SK-N-MC (cell line): ENCODE measurements at regions not wholly inside any gene's neighbourhood (a gene's known extent, or its start where the extent isn't known, plus 50 kb on each side); places are given as distances from the start of the nearest gene placed in this dataset.

Experiments used
- DNase-seq: peaks from one replicate; pipeline ENCODE4 v3.0.0-alpha.2; 2011; ENCODE audit warnings: low read depth, low spot score
- H3K27ac ChIP-seq: fragments of 200-600 bp; sonication (generic); 2 replicates; pipeline ENCODE4 v1.5.1; 2016; ENCODE audit warnings: mixed run types
- H3K36me3 ChIP-seq: fragments of 200-600 bp; sonication (generic); 2 replicates; pipeline ENCODE4 v1.6.1; 2017; ENCODE audit warnings: antibody characterized with exemption, low read length, mixed read lengths; ENCODE audit not compliant: insufficient read depth
- H3K4me3 ChIP-seq: fragments of 200-600 bp; sonication (generic); 2 replicates; pipeline ENCODE4 v1.5.1; 2016
- H3K9ac ChIP-seq: fragments of 200-600 bp; sonication (generic); 2 replicates; pipeline ENCODE4 v1.8.0; 2017; ENCODE audit warnings: mixed run types, mixed read lengths; ENCODE audit not compliant: insufficient read length
- H3K9me3 ChIP-seq: fragments of 200-600 bp; sonication (generic); 2 replicates; pipeline ENCODE4 v1.6.1; 2017; ENCODE audit warnings: low read depth, mild to moderate bottlenecking, antibody characterized with exemption, low read length, moderate library complexity, mixed read lengths
- EZH2 ChIP-seq: fragments of 200-600 bp; sonication (generic); IDR thresholded peaks from one replicate; pipeline ENCODE4 v1.6.1; 2017; ENCODE audit warnings: antibody characterized with exemption
- FOXP2 ChIP-seq: optimal IDR thresholded peaks from 2 replicates; pipeline ENCODE3; 2011; ENCODE audit warnings: mild to moderate bottlenecking, moderate library complexity; ENCODE audit not compliant: insufficient read depth; ENCODE audit errors: extremely low read length, control extremely low read depth
- POLR2AphosphoS5 ChIP-seq: IDR thresholded peaks from 2 replicates; pipeline ENCODE4 v1.6.1; 2012; ENCODE audit warnings: mild to moderate bottlenecking, low read depth, low read length, borderline replicate concordance

DNA sequence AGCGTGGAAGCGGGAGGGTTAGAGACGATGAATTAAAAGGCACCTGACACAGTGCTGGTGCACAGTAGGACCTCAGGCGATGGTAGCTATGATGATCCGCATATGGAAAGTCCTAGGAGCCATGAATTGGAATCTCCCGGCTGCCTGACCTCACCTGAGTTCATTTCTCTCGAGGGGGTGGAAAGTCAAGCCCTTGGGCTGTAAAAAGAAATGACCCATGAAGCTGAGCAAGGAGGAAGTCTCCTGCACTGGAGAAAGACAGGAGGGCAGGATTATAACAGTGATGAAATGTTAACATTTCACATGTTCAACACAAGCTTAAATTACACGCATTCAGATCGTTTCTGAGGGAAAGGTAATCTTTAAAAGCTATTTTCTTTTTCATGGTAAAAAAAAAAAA lies 481.2 kb downstream of the MATN1 start:
- H3K27ac ChIP-seq = no peak overlapping the region
- no peaks in the 10 kb centered on the region for H3K9me3 ChIP-seq
- no peaks in the 10 kb centered on the region for H3K36me3 ChIP-seq
- no peak overlapping the region for H3K4me3 ChIP-seq
- no peak for DNase-seq
- no peak overlapping the region for H3K9ac ChIP-seq
- TF ChIP-seq EZH2 (no peak), POLR2AphosphoS5 (no peak), FOXP2 (no peak)

DNA sequence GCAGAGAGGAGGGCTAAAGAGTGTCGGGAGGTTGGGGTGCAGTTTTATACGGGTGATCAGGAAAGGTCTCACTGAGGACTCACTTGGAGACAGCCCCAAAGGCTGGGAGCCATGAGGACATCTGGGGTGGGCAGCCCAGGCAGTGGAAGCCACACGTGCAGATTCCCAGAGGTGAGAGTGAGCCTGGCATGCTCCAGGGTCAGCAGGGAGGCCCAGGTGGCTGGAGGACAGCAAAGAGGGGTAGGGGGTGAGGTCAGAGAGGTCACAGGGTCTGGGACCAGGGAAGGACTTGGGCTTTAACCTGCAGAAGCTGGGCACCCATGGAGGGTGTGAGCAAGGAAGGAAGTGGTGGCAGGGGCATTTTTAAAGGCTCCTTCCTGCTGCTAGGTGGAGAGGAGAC lies 481.7 kb downstream of the MATN1 start:
- no peak for TF ChIP-seq FOXP2
- TF ChIP-seq POLR2AphosphoS5 = no peak
- no peak for TF ChIP-seq EZH2
- H3K9ac ChIP-seq = no peak overlapping the region

DNA sequence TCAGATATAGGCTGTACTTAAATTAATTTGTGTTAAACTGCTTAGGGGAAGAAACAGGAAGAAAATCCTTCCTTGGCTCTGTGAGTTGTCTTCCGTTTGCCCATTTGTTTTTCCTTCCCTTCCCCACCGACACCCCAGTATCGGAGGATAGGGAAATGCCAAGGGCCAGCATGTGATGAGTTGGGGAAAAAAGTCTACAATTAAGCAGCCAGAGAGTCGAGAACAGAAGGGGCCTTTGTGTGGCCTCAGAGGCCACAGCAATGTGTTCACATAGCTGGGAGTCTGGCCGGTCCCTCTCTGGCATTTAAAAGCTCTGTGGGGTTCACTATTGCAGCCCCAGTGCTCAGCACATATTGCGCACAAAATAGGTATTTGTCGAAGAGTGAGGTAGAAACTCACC lies 489.3 kb downstream of the MATN1 start:
- H3K9ac ChIP-seq = no peak overlapping the region
- no peak overlapping the region for H3K4me3 ChIP-seq
- no peaks in the 10 kb centered on the region for H3K36me3 ChIP-seq
- TF ChIP-seq POLR2AphosphoS5 (no peak), EZH2 (no peak), FOXP2 (no peak)
- no peaks in the 10 kb centered on the region for H3K9me3 ChIP-seq
- no peak overlapping the region for H3K27ac ChIP-seq
- DNase-seq = no peak

More for the DNA sequence above, 481.7 kb downstream of the MATN1 start:
- Histone ChIP-seq H3K36me3 (no peaks in the 10 kb centered on the region), H3K9me3 (no peaks in the 10 kb centered on the region), H3K27ac (no peak overlapping the region), H3K4me3 (no peak overlapping the region)
- no peak for DNase-seq

DNA sequence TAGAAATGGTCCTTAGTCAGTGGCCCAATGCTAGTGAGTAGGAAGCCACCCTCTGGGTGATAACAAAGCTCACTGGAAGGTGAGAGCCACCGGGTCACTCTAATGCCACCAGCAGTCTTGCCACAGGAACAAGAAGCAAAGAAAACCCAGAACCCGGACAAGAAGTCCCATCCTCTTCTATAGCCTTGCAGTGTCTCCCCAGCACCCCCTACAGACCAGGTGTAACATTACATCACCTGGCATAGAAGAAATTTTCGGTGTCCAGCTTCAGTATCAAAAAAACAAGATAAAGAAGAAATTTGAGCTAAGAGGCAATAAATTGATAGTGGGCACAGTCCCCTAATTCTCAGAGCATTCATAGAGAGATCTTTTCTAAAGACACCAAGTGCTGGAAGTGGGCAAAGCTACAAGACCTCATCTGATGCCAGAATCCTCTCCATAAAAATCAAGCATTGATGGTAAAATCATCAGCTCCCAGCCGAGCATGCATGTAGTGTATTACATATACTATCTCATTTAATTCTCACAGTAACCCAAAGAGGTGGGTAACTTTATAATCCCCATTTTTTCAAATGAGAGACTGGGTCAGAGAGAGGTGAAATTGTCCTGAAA lies 491.0 kb downstream of the MATN1 start:
- Histone ChIP-seq H3K36me3 (no peaks in the 10 kb centered on the region), H3K9me3 (no peaks in the 10 kb centered on the region), H3K27ac (no peak overlapping the region), H3K4me3 (no peak overlapping the region), H3K9ac (no peak overlapping the region)
- TF ChIP-seq FOXP2 (no peak), POLR2AphosphoS5 (no peak), EZH2 (no peak)
- DNase-seq = no peak

DNA sequence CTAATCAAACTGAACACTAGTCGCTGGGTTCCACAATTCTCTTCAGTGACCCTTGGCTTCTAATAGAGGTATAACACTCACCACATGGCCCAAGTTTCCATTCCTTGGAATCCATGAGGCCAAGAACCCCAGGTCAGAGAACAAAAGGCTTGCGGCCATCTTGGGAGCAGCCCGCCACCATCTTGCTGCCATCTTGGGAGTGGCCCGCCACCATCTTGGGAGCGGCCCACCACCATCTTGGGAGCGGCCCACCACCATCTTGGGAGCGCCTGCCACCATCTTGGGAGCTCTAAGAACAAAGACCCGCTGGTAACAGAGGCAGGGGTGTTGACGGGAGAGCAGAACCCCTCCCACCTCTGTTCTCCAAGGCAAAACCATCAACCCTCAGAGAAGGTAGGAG lies 493.4 kb downstream of the MATN1 start:
- no peak overlapping the region for H3K9ac ChIP-seq

DNA sequence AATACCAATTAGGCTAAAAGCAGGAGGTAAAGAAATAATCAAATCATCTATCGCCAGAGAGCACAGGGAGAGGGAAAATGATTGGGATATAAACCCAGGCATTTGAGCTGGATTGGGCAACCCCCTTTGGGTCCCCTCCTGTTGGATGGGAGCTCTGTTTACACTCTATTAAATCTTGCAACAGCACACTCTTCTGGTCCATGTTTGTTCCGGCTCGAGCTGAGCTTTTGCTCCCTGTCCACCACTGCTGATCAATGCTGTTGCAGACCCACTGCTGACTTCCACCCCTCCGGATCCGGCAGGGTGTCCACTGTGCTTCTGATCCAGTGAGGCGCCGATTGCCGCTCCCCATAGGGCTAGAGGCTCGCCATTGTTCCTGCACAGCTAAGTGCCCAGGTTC lies 493.8 kb downstream of the MATN1 start:
- TF ChIP-seq FOXP2 (no peak), EZH2 (no peak), POLR2AphosphoS5 (no peak)

More for the DNA sequence above, 493.4 kb downstream of the MATN1 start:
- Histone ChIP-seq H3K36me3 (no peaks in the 10 kb centered on the region), H3K9me3 (no peaks in the 10 kb centered on the region), H3K27ac (no peak overlapping the region), H3K4me3 (no peak overlapping the region)
- no peak for DNase-seq
- TF ChIP-seq FOXP2 (no peak), POLR2AphosphoS5 (no peak), EZH2 (no peak)

DNA sequence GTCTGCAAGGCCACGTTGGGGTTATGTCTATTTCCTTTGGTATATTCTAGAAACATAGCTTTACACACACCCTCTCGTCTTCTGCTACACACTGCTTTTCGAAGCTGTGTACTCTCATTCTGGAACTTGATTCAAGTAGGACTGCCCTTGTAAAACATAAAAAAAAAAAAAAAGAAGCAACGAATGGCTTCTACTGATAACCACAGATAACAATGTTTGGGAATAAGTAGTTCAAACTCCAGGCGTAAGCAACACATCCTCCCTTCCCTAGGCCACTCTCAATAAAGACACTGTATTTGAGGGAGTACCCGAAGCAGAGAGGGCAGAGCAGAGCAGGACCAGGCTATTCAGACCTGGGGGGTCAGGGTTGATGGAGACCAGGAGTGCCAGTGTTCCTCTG lies 496.7 kb downstream of the MATN1 start:
- Histone ChIP-seq H3K9ac (no peak overlapping the region), H3K27ac (no peak overlapping the region), H3K4me3 (no peak overlapping the region), H3K9me3 (no peaks in the 10 kb centered on the region), H3K36me3 (no peaks in the 10 kb centered on the region)
- no peak for DNase-seq
- no peak for TF ChIP-seq POLR2AphosphoS5
- TF ChIP-seq EZH2 = no peak
- TF ChIP-seq FOXP2 = no peak

More for the DNA sequence above, 493.8 kb downstream of the MATN1 start:
- Histone ChIP-seq H3K9me3 (no peaks in the 10 kb centered on the region), H3K27ac (no peak overlapping the region), H3K9ac (no peak overlapping the region), H3K4me3 (no peak overlapping the region), H3K36me3 (no peaks in the 10 kb centered on the region)
- no peak for DNase-seq

DNA sequence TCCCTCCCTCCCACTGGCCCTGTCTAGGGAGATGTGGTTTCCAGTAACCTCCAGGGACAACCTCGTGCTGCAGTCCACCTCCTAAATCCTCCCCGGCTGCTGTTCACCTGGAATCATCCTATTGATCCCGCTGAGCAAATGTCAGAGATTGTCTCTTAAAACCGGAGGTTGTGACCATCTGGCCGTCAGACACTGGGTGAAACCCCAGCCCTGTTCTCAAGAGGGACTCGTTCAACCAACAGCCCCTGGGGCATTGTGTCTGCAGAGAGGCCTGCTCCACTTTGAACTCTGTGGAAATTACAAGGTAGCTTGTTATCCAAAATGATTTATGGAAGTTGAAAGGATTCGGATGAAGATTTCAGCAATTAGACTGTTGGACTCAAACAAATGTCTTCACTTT lies 498.0 kb downstream of the MATN1 start:
- no peak for DNase-seq
- Histone ChIP-seq H3K9me3 (no peaks in the 10 kb centered on the region), H3K27ac (no peak overlapping the region), H3K36me3 (no peaks in the 10 kb centered on the region), H3K9ac (no peak overlapping the region), H3K4me3 (no peak overlapping the region)
- TF ChIP-seq EZH2 = no peak
- TF ChIP-seq FOXP2 = no peak
- no peak for TF ChIP-seq POLR2AphosphoS5

DNA sequence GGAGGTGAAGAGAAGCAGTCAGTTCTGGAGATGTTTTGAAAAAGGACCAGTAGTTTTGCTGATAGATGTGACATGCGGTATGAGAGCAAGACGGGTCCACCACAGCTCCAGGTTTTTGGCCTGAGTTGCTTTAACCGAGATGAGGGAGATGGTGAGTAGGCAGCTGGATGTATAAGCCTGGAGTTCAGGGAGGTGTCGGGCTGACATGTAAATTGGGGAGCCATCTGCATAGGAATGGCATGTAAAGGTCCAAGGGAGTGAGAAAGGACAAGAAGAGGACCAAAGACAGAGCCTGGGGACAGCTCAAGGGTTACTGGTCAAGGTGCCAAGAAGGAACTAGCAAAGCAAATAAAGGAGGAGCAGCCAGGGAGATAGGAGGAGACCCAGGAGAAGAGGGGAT lies 503.7 kb downstream of the MATN1 start:
- no peaks in the 10 kb centered on the region for H3K36me3 ChIP-seq
- no peak overlapping the region for H3K27ac ChIP-seq
- no peak for TF ChIP-seq POLR2AphosphoS5
- TF ChIP-seq FOXP2 = no peak
- TF ChIP-seq EZH2 = no peak
- no peak for DNase-seq
- H3K4me3 ChIP-seq = no peak overlapping the region
- no peak overlapping the region for H3K9ac ChIP-seq
- H3K9me3 ChIP-seq = no peaks in the 10 kb centered on the region
